Heart left ventricle (tissue), 13 donors: ENCODE measurements at regions not wholly inside any gene's neighbourhood (a gene's known extent, or its start where the extent isn't known, plus 50 kb on each side); places are given as distances from the start of the nearest gene placed in this dataset.

Source experiments
- CTCF ChIP-seq, 12 donors: fragments of 200-600 bp; sonication (generic) in 4 of 12; IDR thresholded peaks; one replicate each; pipeline versions ENCODE4 v1.5.0 to v1.8.0; 2018 to 2022; ENCODE audit warnings: antibody characterized with exemption in 12 of 12, mild to moderate bottlenecking in 5 of 12
- POLR2A ChIP-seq, 2 donors: fragments of 450-650 bp; IDR thresholded peaks; one replicate each; pipeline ENCODE4 v1.6.1; 2017; ENCODE audit warnings: antibody characterized with exemption in 2 of 2, mild to moderate bottlenecking in 2 of 2, moderate library complexity in 2 of 2
- donor health status: ischemic (EF 13 %, LVEDD 7.1; RV severe dilation, severe dysfunction).
- donor health status: DM: no; HTN: yes; CAD: no.
- donor health status: DM: no; HTN: no; CAD: no.
- donor health status: ischemic (EF 25% LVEDD 6.9; RV normal size, moderate dysfunction).
- donor health status: ischemic (EF 25% LVEDD 5.7; RV mildly dilated, moderate dysfunction).
- donor health status: ischemic (EF 35%, LVEDD 5.7; RV mildly dilated, moderate dysfunction).
- donor health status: nonischemic (EF 11% LVEDD 7.7; RV severe dilation, severe dysfunction).
- donor health status: DM: yes; HTN: yes; CAD: no.
- donor health status: PGD.
- donor health status: ischemic (EF 29% LVEDD 5.4; RV normal size, mild dysfunction).
- donor health status: nonischemic (EF 23%, LVEDD 6.1; RV moderate dilation, normal function).

GRCh38 chrY:8041238-8041637, 1129.7 kb upstream of the AMELY start:
- TF ChIP-seq CTCF (IDR thresholded peaks at IDR 0.05) = no peak
- no peak for TF ChIP-seq POLR2A (IDR thresholded peaks at IDR 0.05)
